Activated naive CD8-positive, alpha-beta T cell treated with anti-CD3 and anti-CD28 coated beads, Interleukin-2, amount 50 U/mL, for 16 hours (primary cell): ENCODE measurements at regions not wholly inside any gene's neighbourhood (a gene's known extent, or its start where the extent isn't known, plus 50 kb on each side); places are given as distances from the start of the nearest gene placed in this dataset.

ENCODE experiments used
- DNase-seq: peaks from one replicate; pipeline ENCODE4 v3.0.0-alpha.2; 2020; ENCODE audit warnings: low read depth, low spot score

DNA sequence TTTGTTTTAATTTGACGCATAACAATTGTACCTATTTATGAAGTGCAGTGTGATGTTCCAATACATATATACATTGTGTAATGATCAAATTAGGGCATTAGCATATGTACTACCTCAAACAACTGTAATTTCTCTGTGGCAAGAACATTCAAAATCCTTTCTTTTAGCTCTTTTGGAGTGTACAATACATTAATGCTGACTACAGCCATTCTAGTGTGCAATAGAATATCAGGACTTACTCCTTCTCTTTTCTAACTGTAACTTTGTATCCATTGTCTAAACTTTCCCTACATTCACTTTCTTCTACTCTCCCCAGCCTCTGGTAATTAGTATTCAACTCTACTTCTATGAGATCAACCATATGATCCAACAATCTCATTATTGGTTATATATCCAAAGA lies 1177.4 kb downstream of the KCNT2 start:
- DNase-seq = no peak

DNA sequence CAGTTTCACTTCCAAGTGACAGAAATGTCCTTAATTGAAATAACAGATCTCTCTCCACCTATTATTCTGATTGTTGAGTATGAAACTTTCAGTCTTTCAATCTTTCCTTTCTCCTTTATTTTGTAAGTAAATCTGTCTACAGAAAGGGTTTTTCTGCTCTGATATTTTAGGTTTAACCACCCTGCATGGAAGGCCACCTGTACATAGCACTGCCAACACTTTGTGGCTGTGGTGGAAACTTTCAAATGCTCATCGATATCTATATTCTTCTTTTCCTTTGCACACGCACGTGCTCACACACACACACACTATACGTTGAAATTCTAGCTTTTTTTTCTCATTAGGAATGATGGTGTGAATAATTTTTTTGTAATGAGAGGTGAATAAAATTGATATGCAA lies 1179.3 kb downstream of the KCNT2 start:
- DNase-seq = no peak

DNA sequence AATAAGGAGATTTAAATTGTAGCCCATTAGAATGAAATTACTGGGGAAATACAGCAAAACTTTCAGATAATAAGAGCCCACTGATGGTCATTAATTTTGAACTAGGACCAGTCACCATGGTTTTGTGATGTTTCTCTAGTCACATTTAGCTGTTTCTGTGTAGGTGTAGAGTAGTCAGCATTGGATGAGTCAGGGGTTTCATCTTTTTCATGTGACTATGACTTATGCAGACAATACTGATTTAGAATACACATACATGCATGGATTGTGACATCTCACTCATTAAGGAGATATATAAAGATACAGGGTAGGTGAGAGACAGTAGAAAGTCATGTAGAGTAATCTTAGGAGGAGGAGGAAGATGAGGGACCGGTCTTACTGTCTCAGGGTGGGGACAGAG lies 1192.7 kb downstream of the KCNT2 start:
- no peak for DNase-seq

DNA sequence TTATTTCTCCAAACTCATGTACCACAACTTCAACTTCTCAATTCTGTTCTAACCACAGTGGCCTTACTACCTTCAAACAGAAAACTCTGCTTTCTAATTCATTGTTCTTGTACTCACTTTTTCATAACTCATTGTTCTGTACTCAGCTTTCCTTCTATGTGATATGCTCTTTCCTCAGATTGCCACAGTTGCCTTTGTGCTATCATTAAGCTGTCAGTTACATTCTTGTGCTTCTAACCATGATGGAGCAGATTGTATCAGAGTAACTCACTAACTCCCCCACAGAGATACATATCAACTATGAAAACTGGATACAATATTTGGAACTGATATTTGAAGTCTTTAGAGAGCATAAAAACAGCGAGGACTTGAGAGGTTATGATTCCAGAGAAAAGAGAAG lies 1213.7 kb downstream of the KCNT2 start:
- DNase-seq = no peak

DNA sequence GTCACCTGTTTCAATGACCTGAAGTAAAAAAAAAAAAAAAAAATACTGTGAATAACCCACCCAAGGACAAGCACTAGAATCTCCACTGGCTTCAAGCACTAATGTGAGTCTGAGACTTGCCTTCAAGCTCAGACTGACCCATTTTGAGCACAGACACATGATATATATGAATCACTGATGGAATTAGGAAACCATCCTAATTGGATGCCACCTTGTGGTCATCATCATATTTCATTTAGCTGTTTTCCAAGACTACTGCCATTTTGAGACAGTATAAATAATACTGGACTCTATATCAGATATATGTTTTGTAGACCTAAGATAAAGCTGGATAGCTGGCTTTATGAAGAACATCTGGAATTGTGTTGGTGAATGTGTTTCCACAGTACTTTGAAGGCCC lies 1232.0 kb downstream of the KCNT2 start:
- no peak for DNase-seq

DNA sequence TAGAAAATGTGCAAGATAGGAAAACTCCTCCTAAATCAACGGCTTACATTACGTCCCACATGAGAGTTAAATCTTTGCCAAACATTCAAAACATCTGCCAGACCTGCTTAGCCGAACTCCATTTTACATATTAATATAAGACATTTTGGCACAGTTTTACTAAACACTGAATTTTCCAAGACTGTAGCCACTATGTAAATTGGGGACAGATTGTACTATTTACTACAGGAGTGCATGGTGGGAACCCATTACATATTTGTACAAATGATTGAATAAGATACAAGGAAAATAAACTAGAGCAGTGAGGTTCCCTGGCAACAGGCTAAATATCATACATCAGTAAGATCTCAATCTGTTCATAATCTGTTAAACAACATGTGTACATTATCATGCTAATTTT lies 1234.4 kb downstream of the KCNT2 start:
- no peak for DNase-seq

GRCh38 chr1:195345149-195345548 lies 1263.1 kb downstream of the KCNT2 start:
- DNase-seq = no peak

- DNase-seq = no peak
These were observed 1270.6 kb downstream of the KCNT2 start for GRCh38 chr1:195337646-195338045.

- DNase-seq = no peak
These were observed 1271.4 kb downstream of the KCNT2 start for GRCh38 chr1:195336812-195337211.

DNA sequence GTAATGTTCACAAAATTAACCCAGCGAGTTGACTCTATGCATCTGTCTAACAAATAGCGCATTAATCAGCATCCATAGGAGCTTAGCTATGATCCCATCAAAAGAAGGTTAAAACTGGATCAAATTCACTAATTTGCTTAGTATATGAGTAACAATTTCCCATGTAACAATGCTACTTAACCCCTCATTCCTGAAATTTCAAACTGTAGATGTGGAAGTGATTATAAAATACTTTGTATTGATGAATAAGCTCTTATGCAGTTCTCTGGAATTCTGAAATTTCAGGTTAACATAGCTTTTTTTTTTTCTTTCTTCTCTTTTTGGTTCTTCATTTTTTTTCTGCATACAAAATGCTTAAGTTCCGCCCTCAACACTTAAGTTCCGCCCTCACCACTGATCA lies 1272.7 kb downstream of the KCNT2 start:
- no peak for DNase-seq

- DNase-seq = no peak
These were observed 1276.1 kb downstream of the KCNT2 start for GRCh38 chr1:195332102-195332501.

- no peak for DNase-seq
These were observed 1279.6 kb downstream of the KCNT2 start for GRCh38 chr1:195328681-195329080.

GRCh38 chr1:195328102-195328501 lies 1280.1 kb downstream of the KCNT2 start:
- no peak for DNase-seq

GRCh38 chr1:195327361-195327760 lies 1280.9 kb downstream of the KCNT2 start:
- DNase-seq = no peak

- DNase-seq = no peak
These were observed 1281.9 kb downstream of the KCNT2 start for GRCh38 chr1:195326325-195326724.

- no peak for DNase-seq
These were observed 1283.1 kb downstream of the KCNT2 start for GRCh38 chr1:195325181-195325580.

DNA sequence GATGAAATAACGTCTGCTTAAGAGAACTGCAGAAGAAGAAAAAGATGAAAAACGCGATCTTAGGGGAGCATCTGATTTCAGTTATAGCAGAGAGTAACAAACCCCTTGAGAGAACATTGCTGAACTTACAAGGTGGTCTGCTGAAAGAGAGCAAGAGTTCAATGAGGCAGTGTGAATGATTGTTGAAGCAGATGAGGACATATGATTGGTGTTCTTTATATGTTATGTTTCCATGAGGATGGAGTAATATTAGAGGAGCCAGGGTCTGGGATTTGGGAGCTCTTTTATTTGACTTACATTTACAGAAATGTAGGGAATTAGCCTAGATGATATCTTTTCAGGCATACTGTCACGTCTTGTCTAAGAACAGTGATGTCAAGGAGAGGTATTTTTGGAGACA lies 1302.0 kb downstream of the KCNT2 start:
- no peak for DNase-seq

DNA sequence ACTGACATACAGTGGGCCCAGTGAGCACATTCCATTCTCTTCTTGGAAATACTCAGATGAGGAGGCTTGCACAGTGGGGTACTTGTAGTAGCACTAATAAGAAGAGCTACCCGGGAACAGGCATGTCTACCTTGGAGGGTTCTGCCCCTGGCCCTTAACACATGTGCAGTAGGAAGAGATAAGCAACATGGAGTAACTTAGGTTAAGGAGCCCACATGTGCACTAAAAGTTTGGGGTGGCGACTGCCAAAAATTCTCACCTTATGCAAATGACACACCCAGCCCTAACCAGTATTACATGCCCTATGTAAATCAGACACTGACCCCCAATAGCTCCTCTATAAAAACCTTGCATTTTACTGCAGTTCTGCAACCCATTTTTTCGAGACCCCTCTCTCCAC lies 1313.3 kb downstream of the KCNT2 start:
- DNase-seq = no peak

DNA sequence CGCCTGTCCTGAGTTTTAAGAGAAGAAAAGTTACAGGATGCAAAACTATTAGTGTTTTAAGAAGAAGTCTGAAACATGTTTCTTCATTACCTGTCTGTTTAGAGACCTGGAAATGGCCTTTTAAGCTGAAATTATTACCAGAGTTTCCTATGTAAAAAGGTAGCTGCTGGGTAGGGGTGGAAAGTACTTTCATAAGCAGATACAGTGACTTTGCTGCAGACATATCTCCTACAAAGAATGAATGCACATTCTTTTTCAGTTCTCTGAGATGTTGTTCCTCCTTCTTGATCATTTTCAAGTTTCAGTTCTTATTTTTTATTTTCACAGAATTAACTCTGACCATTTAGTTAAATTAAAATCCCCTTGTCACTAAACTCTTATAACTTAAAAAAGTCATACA lies 1329.6 kb downstream of the KCNT2 start:
- DNase-seq = no peak

- no peak for DNase-seq
These were observed 1332.5 kb downstream of the KCNT2 start for GRCh38 chr1:195275710-195276109.

DNA sequence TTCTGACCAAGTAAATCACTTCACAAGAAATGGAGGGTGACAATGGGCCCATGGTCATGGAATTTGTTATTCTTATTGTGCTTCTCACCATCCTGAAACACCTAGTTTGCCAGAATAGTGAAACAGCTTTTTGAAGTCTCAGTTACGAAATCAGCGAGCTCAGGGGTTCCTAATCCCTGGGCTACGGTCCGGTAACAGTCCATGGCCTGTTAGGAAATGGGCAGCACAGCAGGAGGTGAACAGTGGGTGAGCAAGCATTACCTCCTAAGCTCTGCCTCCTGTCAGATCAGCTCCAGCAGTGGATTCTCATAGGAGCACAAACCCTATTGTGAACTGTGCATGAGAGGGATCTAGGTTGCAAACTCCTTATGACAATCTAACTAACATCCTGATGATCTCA lies 1356.3 kb downstream of the KCNT2 start:
- no peak for DNase-seq

DNA sequence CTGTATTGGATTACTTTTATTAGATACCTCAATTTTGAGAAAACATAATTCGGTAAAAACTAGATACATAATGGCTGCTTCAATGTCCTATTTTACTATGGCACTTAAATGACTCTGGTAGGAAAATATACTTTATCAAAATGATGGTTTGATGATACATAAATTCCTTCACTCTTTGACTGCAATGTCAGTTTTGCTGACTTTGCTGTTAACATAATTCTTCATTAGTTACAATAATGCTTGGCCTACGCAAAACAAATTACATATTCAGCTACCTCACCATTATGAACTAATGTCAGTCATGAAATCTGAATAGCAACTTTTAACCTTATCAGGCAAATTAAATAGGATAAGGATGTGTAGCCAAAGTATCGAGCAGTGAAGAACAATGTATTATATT lies 1364.7 kb downstream of the KCNT2 start:
- DNase-seq = no peak

- no peak for DNase-seq
These were observed 1367.2 kb downstream of the KCNT2 start for GRCh38 chr1:195241066-195241465.

GRCh38 chr1:195238313-195238712 lies 1369.9 kb downstream of the KCNT2 start:
- no peak for DNase-seq
